Cerebellar cortex (tissue), 1 donor: ENCODE measurements at regions not wholly inside any gene's neighbourhood (a gene's known extent, or its start where the extent isn't known, plus 50 kb on each side); places are given as distances from the start of the nearest gene placed in this dataset.

Experiments
- DNase-seq: peaks from one replicate; pipeline ENCODE4 v3.0.0-alpha.2; 2015; ENCODE audit warnings: low spot score

GRCh38 chr18:54100920-54101470 lies 123.5 kb downstream of the MBD2 start:
- no peak for DNase-seq

GRCh38 chr18:54100466-54100865 lies 124.0 kb downstream of the MBD2 start:
- DNase-seq: no peak

DNA sequence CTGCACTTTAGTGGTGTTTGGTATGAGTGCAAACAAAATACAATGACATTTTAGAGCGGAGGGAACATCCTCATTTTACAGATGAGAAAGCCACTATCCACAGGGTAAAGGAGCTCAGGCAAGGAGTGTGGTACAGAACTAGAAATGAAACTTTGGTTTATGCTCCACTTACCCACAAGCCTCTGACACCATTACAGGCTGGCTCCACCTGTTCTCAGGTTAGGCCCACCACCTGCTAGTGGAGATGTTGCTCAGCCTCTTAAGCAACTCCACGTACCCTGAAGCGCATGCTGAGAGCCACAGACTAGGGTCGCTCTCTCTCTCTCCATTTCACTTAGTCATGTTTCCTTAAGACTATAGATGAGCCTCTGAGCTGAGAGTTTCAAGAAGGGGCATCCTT lies 130.0 kb downstream of the MBD2 start:
- no peak for DNase-seq

DNA sequence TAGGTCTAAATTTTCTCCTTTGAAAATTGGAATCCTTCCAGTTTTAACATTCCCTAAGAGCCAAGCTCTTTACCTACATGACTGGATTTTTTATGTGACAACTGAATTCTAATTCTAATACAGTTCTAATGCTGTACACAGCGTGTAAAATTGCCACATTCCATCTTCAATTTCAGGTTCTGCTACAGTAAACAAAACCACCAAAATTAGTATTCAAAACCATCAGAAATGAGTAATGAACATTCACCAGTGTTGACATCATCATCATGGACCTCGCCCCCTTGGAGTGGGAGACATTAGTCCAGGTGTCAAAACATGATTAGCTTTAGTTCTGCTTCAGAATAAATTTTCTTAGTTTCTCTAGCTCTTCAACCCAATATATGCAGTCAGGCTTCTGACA lies 133.6 kb downstream of the MBD2 start:
- DNase-seq: no peak

GRCh38 chr18:54089749-54090459 lies 134.6 kb downstream of the MBD2 start:
- no peak for DNase-seq

DNA sequence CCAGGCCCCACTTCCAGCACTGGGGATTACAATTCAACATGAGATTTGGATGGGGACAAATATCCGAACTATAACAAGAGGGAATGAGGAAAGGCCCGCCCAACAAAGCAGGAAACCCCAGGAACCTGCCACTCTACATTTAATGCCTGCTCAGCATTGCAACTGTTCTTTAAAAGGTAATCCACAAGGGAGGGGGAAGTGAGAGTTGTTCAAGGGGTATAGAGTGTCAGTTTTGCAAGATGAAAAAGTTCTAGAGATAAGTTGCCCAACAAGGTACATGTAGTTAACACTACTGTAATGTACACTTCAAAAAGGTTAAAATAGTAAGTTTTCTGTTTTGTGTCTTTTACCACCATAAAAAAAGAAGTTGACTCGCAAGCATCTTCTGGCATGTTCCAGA lies 137.6 kb downstream of the MBD2 start:
- no peak for DNase-seq

GRCh38 chr18:54086046-54086802 lies 138.2 kb downstream of the MBD2 start:
- DNase-seq: no peak

DNA sequence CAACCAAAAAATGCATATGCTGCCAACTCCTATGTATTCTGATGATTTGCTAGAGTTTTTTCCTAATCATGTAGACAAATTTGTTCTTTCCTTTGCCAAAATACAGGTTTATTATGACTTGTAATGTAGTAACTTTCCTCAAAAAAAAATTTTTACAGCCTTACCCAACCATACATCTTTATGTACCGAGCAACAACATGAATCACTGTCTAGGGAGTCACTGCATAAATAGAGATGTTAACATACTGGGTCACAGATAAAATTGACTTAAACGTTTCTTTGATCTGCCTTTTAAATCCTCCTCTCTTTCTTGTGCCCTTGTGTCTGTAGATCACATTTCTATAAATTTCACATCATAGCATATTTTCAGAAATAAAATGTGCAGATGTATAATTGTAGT lies 143.6 kb downstream of the MBD2 start:
- DNase-seq: no peak

DNA sequence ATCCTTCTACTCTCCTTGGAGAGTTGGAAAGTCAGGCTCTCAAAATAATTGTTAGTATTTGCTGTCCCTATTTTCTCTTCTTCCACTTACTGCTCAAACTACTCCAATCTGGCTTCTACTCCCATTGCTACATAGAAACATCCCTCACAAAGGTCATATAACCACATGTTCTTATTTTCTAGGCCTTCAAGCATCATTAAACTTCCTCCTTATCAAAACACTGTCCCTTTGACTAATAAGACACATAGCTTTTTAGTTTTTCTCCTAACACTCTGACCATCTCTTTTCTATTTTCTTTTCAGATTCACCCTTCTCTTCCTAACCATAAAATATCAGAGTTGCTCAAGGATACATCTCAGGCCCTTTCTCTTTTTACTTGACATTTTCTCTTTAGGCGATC lies 148.3 kb downstream of the MBD2 start:
- DNase-seq: no peak

GRCh38 chr18:54075689-54076088 lies 148.8 kb downstream of the MBD2 start:
- DNase-seq: no peak

- DNase-seq: no peak
These were observed 154.7 kb downstream of the MBD2 start for GRCh38 chr18:54069729-54070128.

GRCh38 chr18:54060343-54061005 lies 164.0 kb downstream of the MBD2 start:
- no peak for DNase-seq

DNA sequence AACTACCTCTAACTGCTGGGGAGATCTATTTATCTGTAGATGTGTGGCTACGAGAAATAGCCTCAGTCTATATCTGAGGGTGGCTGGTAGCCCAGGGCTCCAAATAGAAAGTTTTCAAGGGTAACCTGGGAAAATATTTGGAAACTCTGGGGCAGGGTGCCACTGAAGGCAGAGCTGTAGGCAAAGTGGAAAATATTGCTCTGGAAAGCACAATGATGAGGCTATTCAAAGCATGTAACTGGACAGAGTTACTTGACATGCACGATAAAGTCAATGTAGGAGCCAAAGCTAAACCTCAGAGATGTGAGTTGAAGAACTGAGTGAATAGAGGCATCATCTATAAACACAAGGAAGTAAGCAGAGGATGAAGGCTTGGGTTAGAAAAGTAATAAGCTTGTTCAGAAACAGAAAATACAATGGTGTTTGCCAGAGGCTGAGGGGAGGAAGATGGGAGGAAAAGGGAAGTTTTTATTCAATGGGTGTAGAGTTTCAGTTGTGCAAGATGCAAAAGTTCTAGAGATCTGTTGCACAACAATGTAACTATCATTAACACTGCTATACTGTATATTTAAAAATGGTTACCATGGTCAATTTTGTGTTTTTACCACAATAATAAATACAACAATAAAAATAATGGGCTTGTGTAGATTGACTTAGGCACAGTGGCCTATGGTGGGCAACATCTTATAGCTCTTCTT lies 171.6 kb downstream of the MBD2 start:
- DNase-seq: no peak

GRCh38 chr18:54052259-54052658 lies 172.2 kb downstream of the MBD2 start:
- DNase-seq: no peak

DNA sequence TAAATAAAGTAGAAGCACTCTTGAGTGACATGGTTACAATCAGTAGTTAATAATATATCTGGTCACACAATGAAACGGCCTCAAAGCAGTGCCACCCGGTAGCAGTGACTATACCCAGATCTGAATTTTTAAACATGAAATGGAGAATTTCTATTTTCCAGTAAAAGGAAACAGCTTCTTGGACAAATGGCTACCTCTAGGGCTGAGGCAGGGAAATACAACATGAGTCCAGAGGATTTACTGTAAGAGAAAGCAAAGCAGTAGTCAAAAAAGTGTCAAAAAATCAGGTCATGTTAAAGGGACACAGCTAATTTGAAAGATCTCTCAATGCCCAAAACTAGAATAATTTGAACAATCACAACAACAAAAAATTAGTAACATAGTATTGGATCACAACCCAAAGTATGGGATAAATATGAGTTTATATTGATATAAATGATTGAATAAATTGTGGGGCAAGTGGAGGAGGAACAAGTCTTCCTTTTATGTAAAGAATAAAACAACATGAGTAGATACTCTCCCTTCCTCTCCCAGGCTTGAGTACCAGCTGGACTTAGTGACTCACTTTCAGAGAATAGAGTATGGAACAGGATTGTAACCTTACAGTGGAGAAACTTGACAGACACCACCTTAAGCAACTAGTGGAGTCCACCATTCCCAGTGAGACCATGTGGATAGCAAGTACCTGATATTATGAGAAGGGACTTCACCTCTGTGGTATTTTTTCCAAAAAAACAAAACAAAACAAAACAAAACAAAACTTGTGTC lies 180.8 kb downstream of the MBD2 start:
- DNase-seq: no peak

DNA sequence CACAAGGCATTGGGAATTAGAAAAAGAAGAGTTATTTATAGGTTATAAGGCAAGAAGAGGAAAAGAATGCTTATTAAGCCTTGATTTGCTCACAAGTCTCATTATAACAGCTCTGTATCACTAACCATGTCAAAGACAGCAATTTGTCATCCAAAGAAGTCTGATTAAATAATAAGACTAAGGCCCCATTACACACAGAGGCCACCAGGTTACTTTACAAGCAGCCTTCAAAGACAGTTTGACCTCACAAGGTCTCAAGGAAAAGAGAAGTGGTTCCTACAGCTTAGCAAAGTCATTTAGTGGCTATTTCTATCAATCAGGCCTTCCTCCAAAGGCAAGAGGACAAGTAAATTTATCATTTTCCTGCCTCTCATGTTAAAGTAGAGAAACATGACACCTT lies 188.5 kb downstream of the MBD2 start:
- DNase-seq: no peak

DNA sequence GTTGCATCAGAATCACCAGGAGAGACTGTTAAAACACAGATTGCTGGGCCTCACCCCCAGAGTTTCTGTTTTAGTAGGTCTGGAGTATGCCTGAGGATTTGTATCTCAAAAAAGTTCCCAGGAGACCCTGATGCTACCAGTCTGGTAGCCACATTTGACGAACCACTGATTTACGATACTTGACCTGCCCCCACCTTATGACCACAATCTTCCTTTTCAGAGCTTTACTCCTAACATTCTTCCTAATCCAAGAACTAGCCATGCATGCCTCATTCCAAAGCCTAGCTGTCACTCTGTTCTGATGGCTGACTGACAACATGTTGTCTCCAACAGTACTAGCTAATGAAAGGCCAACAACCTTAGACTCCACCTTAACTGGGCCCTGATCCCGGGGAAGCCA lies 191.4 kb downstream of the MBD2 start:
- no peak for DNase-seq

GRCh38 chr18:54032412-54032811 lies 192.1 kb downstream of the MBD2 start:
- no peak for DNase-seq

DNA sequence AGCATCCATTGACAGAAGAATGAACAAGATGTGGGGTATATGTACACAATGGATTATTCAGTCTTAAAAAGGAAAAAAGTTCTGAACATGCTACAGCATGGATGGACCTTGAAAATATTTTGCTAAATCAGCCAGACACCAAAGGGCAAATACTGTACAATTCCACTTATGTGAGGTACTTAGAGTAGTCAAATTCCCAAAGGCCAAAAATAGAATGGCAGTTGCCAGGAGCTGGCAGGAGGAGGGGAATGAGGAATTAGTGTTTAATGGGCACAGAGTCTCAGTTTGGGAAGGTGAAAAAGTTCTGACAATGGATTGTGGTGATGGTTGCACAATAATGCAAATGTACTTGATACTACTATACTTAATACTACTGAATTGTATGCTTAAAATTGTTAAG lies 193.2 kb downstream of the MBD2 start:
- no peak for DNase-seq

- DNase-seq: no peak
These were observed 194.0 kb downstream of the MBD2 start for GRCh38 chr18:54030434-54030833.

- no peak for DNase-seq
These were observed 201.0 kb downstream of the MBD2 start for GRCh38 chr18:54023471-54023870.

DNA sequence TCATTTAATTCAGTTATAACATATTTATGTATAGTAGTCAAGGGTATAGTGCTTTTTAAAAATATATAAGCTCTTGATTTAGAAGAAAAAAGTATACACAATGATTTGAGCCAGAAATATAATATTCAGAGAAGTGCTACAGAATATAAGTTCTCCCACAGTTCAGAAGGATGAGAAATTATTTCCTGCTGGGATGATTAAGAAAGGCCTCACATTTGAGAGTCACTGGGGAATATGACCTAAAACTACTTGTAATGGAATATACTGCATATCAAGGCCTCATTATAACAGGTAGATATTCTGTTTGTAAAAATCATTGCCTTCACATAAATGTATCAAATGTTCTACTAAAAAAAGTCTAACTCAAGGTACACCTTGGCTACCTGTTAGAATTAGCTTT lies 203.5 kb downstream of the MBD2 start:
- no peak for DNase-seq
